ENCODE measurements at regions not wholly inside any gene's neighbourhood (a gene's known extent, or its start where the extent isn't known, plus 50 kb on each side); places are given as distances from the start of the nearest gene placed in this dataset.
A peak's percentile ranks its signal among the peaks of the same experiment; 100 is the strongest.

DNA sequence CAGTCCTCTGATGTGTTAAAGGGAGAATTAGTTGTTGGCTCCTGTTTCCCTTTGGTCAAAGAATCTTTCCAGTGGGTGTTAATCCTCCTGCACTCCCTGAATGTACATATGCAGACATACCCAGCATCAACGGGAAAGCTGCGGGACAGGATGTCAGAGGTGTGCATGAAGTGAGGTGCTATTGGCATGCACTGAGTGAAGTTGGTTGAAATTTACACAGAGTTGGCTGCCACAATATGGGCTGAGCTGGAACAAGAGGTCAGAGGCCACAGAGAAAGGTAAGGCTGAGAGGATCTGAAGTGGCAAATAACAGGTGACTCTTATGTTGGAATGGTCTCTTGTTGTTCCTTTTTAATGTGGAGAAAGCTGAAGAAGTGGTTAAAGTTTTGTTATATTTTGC, 82.7 kb upstream of the AKIRIN2 start:
- DNase-seq (no peak), FAIRE-seq (no peak)
- Histone ChIP-seq H3K27ac (ENCODE audit: low read depth in 2 of 2, low read length in 2 of 2) (peak overlapping the region; percentile 19 to 51), H3K4me1 (ENCODE audit: control insufficient read depth in 2 of 3, insufficient read depth in 2 of 3, low read depth in 1 of 3, low read length in 3 of 3) (peaks cover 0 to 11% (median 4%) of the 10 kb centered on the region in 3 donors), H3K27me3 (ENCODE audit: control insufficient read depth, insufficient read depth, low read length) (no peaks in the 10 kb centered on the region), H3K9me3 (ENCODE audit: control insufficient read depth in 2 of 3, insufficient read depth in 1 of 3, low read length in 3 of 3) (no peaks in the 10 kb centered on the region), H3K9ac (ENCODE audit: low read length in 3 of 3) (no peak overlapping the region), H3K4me3 (ENCODE audit: low read length in 3 of 3) (peak overlapping the region in 1 of 3 donors; percentile 32), H3K36me3 (ENCODE audit: control insufficient read depth in 2 of 3, insufficient read depth in 3 of 3, low read length in 3 of 3) (no peaks in the 10 kb centered on the region)
- intact Hi-C loops (cut with DNase I): no loop called here
- TF ChIP-seq CTCF (IDR thresholded peaks at IDR 0.05; ENCODE audit: borderline replicate concordance, extremely low read depth, insufficient read depth): no peak

DNA sequence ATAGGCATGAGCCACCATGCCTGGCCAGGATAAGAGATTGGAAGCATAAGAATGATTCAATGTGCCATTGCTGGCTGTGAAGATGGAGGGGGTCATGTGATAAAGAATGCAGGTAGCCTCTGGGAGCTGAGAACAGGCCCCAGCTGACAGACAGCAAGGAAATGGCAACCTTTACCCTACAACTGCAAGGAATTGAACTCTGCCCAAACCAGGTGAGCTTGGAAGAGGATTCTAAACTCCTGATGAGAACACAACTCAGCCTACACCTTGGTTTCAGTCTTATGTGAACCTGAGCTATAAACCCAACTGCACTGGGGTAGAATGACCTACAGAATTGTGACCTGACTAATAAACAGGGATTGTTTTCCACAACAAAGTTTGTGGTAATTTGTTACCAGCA, 82.0 kb upstream of the AKIRIN2 start:
- Histone ChIP-seq H3K9me3 (ENCODE audit: control insufficient read depth in 2 of 3, insufficient read depth in 1 of 3, low read length in 3 of 3) (no peaks in the 10 kb centered on the region), H3K27ac (ENCODE audit: low read depth in 2 of 2, low read length in 2 of 2) (peak overlapping the region; percentile 10 to 51), H3K27me3 (ENCODE audit: control insufficient read depth, insufficient read depth, low read length) (no peaks in the 10 kb centered on the region), H3K36me3 (ENCODE audit: control insufficient read depth in 2 of 3, insufficient read depth in 3 of 3, low read length in 3 of 3) (no peaks in the 10 kb centered on the region), H3K4me1 (ENCODE audit: control insufficient read depth in 2 of 3, insufficient read depth in 2 of 3, low read depth in 1 of 3, low read length in 3 of 3) (peaks cover 0 to 5% (median 2%) of the 10 kb centered on the region in 3 donors), H3K9ac (ENCODE audit: low read length in 3 of 3) (no peak overlapping the region), H3K4me3 (ENCODE audit: low read length in 3 of 3) (no peak overlapping the region)
- DNase-seq (no peak), FAIRE-seq (no peak)
- TF ChIP-seq CTCF (IDR thresholded peaks at IDR 0.05; ENCODE audit: borderline replicate concordance, extremely low read depth, insufficient read depth): no peak
- intact Hi-C loops (cut with DNase I): no loop called here

DNA sequence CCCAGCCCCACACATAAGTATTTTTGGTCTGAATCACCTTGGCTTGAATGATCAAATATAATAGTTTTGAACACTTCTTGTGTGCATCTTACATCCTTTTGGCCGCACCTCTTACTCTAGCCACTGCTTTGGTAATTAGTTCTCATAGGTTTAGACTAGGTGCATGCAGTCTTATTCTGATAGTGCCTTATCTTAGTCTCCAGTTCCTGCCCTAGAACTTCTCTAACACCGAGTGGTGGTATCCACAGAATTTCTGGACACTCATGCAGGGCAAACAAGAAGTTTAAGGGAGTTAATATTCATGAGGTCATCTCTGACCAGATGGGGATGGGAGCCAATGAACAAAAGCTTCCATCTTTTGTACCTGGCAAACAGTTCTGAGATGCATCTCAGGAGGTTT, 77.5 kb upstream of the AKIRIN2 start:
- H3K4me1 ChIP-seq (ENCODE audit: control insufficient read depth in 2 of 3, insufficient read depth in 2 of 3, low read depth in 1 of 3, low read length in 3 of 3): peaks cover 0 to 2% (median 0%) of the 10 kb centered on the region in 3 donors
- H3K4me3 ChIP-seq (ENCODE audit: low read length in 3 of 3): no peak overlapping the region
- intact Hi-C loops (cut with DNase I): no loop called here
- H3K9ac ChIP-seq (ENCODE audit: low read length in 3 of 3): no peak overlapping the region
- H3K9me3 ChIP-seq (ENCODE audit: control insufficient read depth in 2 of 3, insufficient read depth in 1 of 3, low read length in 3 of 3): no peaks in the 10 kb centered on the region
- TF ChIP-seq CTCF (IDR thresholded peaks at IDR 0.05; ENCODE audit: borderline replicate concordance, extremely low read depth, insufficient read depth): no peak
- H3K27ac ChIP-seq (ENCODE audit: low read depth in 2 of 2, low read length in 2 of 2): no peak overlapping the region
- no peak for FAIRE-seq
- no peaks in the 10 kb centered on the region for H3K27me3 ChIP-seq (ENCODE audit: control insufficient read depth, insufficient read depth, low read length)
- H3K36me3 ChIP-seq (ENCODE audit: control insufficient read depth in 2 of 3, insufficient read depth in 3 of 3, low read length in 3 of 3): no peaks in the 10 kb centered on the region
- DNase-seq: no peak

Measured in kidney (tissue), 13 donors.